ENCODE measurements at regions not wholly inside any gene's neighbourhood (a gene's known extent, or its start where the extent isn't known, plus 50 kb on each side); places are given as distances from the start of the nearest gene placed in this dataset.

DNA sequence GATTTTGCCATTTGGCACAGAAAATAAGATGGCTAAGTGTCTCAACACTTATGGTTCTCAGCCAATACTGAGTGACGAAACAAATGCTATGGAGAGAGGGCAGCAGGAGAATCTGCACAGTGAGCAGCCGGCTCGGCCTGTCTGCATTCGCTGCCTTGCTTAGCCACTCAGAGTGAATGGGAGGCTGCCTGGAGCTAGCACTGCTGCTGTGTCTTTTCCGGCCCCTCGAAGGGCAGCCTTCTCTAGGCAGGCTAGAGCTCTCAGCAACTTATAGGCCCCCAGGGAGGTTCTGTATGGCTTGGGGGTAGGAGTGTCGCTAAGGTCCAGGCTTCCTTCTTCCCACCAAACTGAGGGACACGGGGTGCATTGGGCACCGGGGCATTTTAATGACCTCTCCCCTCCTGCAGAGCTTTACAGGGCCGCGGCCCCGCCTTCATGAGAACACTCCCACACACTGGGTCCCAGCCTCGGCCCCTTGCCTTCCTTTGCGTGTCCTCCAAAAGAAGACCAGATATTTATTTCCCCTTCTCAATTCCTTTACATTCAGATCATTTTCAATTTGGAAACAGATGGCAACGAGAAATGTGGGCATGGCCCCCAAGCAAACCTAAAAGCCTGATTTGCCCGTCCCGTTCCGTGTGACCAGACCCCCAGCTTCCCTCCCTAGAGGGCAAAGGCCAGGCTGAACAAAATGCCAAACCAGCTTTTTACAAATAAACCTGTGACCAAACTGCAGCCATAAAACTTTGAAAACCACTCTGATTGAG lies 670.9 kb downstream of the TOX3 start:
- TF ChIP-seq, protein P1, sequence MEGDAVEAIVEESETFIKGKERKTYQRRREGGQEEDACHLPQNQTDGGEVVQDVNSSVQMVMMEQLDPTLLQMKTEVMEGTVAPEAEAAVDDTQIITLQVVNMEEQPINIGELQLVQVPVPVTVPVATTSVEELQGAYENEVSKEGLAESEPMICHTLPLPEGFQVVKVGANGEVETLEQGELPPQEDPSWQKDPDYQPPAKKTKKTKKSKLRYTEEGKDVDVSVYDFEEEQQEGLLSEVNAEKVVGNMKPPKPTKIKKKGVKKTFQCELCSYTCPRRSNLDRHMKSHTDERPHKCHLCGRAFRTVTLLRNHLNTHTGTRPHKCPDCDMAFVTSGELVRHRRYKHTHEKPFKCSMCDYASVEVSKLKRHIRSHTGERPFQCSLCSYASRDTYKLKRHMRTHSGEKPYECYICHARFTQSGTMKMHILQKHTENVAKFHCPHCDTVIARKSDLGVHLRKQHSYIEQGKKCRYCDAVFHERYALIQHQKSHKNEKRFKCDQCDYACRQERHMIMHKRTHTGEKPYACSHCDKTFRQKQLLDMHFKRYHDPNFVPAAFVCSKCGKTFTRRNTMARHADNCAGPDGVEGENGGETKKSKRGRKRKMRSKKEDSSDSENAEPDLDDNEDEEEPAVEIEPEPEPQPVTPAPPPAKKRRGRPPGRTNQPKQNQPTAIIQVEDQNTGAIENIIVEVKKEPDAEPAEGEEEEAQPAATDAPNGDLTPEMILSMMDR (IDR thresholded peaks at IDR 0.05; ENCODE audit: low read depth, low read length): no peak
- no peak for TF ChIP-seq EZH2phosphoT487 (IDR thresholded peaks at IDR 0.05; ENCODE audit: low read depth)
